ENCODE measurements at regions not wholly inside any gene's neighbourhood (a gene's known extent, or its start where the extent isn't known, plus 50 kb on each side); places are given as distances from the start of the nearest gene placed in this dataset.
"Not testable (repeated sequence)": the region's sequence is repeated elsewhere in the genome, so short reads cannot be mapped to it uniquely, and the experiment has no call there.

DNA sequence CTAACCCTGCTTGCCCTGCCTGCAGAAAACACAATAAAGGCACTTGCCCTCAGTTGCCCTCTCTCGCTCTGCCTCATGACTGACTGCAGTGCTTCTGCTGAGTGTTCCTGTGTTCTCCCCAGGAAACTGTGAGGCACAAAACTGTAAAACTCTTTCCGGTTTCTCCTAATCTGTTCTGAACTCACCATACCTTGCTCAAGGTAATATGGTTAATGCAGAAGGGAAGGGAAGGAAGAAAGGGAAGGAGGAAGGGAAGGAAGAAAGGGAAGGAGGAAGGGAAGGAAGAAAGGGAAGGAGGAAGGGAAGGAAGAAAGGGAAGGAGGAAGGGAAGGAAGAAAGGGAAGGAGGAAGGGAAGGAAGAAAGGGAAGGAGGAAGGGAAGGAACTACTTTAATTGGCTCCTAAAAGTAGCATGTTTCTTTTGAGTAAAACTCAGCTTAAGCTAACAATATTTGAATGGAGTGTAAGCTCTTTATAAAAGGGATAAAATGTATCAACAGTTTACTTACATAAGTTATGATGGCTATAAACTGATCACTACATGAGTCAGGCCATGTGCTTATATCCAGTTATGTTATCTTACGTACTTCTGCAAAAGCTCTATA lies 334.0 kb upstream of the CLEC14A start:
- no peak for DNase-seq

DNA sequence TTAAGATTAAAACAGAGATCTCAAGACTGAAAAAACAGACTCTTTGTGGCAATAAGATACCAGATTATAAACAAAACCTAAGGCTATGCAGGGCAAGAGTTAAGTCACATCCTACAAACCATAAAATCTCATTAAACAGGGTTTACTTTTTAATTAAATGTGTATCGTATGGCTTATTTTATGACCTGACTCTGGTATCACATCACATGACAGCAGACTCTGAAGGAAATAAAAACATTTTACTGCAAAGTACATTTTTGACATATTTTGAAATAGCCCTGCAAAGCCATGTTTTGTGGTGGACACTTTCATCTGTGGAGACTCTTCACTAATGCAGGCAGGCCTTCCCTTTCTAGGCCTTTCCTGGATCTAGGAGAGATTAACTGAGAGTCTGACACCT lies 327.6 kb upstream of the CLEC14A start:
- DNase-seq = no peak

DNA sequence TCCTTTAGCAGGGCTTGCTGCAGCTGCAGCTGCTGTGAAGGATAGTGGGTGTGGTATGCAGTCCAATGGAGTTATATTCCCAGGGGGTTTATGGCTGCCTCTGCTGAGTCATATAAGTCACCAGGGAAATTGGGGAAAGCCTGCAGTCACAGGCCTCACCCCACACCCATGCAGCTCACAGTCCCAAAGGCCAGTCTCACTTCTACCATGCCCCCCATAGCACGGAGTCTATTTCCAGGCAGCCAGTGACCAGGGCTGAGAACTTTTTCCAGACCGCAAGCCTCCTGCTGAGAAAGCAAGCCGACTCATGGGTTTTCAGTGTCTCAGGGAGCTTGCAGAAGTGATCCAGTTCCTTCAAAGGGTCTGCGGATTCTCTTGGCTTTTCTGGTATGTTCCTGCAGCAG lies 322.4 kb upstream of the CLEC14A start:
- DNase-seq = no peak

DNA sequence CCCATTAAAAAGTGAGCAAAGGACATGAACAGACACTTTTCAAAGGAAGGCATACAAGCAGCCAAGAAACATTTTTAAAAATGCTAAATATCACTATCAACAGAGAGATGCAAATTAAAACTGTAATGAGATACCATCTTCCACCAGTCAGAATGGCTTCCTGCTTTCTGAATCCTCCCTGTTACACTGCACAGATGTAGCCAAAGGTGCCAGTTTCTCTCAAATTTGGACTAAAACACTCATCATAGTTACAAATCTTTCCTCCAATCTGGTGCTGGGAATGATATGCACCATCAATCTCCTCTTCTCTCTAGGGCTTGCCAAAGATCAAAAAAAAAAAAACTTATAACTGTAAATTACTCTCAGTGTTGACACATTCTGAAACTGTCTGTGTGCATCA lies 311.8 kb upstream of the CLEC14A start:
- no peak for DNase-seq

DNA sequence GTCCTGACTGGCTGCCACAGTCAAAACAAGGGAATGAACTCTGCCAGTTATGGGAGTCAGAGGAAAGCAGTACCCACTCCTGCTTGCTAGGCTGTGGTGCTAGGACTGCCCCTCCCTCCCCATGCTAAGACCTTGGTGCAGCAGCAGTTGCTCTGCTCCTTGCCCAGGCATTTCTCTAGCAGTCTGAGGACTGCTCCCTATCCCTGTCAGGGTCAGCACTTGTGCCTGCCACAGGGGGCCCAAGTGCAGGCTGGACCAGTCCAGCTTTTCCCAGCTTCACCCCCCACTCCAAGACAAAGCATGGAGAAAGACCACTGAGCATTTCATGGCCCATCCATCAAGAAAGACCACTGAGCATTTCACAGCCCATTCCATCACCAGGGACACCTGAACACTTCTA lies 305.8 kb upstream of the CLEC14A start:
- DNase-seq = no peak

DNA sequence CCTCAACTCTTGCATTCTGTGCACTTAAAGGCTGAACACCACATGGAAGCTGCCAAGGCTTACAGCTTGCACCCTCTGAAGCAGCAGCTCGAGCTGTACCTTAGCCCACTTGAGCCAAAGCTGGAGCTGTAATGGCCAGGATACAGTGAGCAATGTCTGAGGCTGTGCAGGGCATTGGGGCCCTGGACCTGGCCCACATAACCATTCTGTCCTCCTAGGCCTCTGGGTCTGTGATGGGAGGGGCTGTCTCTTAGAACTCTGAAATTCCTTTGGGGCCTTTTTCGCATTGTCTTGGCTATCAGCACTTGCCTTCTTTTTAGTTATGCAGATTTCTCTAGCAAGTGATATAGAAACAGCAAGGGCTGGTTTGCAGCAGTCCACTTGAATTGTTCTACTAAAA lies 303.8 kb upstream of the CLEC14A start:
- DNase-seq = no peak

DNA sequence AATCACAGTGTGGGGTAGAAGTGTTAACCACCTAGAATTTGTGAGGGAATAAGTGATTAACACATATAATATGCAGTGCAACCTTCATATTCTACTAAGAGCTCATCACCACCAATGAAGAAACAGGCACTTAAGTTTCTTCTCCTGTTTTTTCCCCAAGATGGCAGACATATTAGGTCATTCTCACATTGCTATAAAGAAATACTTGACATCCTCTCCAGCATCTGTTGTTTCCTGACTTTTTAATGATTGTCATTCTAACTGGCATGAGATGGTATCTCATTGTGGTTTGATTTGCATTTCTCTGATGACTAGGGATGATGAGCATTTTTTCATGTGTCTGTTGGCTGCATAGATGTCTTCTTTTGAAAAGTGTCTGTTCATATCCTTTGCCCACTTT lies 301.5 kb upstream of the CLEC14A start:
- DNase-seq = not testable (repeated sequence)

DNA sequence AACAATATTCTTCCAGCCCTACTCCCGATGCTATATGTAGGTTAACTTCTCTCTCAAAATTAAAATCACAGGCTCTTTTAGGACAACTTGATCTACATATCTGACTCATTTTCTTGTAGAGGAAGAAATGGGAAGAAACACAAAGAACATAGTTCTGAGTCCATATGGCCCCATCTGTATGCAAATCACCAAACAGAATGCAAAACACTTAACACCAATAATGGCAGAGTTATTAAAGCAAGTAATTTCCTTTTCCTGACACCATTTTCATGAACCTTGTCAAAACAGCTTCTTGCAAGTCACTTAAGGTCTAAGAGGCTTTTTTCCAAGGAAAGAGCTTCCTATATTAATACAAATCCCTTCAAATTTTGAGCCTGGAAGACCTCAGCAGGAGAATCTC lies 300.4 kb upstream of the CLEC14A start:
- DNase-seq = no peak

DNA sequence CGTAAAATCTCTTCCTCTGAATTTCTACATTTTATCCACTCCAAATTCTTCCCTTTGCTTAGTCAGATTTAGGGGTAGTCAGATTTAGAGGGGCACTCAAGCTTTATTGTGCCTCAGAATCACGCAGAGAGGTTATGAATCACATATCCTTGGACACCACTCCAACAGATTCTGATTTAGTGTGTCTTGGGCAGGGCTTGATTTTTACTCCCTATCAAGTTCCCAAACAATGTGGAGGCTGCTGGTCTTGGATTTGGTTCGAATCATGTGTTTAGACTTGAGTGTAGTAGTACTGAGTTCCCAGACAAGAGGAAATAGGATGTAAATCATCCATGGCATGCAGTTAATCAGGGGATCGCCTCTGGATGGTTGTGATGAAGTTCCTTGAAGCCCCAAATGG lies 298.1 kb upstream of the CLEC14A start:
- no peak for DNase-seq

DNA sequence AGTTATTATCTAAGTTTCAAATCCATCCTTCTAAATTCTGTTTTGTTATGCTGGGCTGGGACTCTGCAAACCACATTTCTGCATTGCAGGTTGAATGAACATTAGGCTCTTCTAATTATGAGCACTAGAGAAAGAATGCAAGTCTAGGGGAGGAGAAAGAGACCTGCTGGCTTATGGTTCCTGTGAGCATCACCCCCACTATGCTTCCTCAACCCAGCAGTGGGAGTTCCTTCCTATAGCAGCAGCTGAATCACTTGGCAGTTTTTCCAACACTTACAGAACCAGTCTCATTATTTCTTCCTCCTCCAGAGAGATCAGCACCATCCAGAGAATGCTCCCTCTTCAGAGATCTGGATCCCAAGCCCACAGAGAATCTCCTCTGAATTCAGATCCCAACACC lies 297.7 kb upstream of the CLEC14A start:
- DNase-seq = no peak

DNA sequence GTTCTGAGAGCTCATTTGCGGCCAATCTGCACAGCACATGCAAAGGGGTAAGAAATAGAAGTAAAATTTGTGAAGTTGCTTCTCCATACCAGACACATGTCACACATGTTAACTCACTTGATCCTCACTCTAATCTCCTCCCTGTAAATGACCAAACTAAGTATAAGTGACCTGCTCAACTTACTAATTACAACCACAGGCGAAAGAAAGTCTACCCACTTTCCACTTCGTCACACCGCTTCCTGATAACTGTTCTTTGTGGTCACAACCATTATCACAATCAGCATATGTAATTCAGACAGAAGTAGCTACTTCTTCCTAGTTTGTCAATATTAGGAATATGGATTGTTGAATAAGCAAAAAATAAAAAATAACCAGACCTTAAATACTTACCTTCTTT lies 293.7 kb upstream of the CLEC14A start:
- DNase-seq = no peak

DNA sequence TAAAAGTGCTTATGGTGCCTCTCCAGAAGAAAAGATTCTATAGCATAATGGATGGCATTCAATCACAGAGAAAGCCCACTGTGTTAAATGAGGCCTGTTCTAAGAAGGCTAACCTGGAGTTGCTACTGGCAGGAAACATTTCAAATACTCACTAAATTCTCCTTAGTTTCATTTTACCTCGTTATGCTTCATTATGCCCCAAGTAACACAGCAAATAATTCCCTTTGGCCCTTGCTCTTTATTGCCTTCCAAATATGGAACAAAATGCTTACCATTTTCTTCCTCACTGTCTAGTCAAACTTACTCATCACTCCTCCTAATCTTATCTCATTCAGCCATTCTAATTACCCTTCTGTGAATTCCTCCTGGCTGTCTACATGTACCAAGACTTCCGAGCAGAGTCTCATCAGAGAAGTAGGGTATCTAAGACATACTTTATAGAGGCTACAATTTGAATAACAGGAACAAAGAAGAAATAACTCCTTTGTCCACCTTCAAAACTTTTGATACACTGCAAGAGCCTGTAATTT lies 292.1 kb upstream of the CLEC14A start:
- no peak for DNase-seq

DNA sequence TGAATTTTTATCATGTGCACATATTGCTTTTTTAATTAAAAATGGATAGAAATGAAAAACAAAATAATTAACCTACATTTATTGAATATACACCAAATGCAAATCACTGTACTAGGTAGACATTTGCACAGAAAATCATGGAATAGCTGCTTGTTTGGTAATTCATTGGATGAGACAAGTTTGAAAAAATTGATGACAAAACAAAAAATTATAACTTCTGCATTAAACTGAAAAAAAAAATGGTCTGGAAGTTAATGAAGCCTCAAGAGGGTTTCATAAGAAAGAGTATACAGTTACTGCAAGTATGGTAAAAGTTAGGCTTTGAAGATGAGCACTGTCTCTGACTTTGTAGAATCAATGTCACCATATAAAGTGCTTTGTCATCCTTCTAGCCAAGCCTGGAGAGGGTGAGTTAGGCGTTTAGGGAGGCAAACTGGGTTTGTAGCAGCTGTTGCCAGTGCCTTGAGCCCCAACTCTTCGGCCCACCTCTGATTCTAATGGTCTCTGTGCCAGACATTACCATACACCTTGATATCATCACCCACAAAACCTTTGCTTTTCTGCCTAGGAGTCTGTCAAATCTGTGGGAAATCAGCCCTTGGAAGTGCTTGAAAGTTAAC lies 291.1 kb upstream of the CLEC14A start:
- DNase-seq = no peak

DNA sequence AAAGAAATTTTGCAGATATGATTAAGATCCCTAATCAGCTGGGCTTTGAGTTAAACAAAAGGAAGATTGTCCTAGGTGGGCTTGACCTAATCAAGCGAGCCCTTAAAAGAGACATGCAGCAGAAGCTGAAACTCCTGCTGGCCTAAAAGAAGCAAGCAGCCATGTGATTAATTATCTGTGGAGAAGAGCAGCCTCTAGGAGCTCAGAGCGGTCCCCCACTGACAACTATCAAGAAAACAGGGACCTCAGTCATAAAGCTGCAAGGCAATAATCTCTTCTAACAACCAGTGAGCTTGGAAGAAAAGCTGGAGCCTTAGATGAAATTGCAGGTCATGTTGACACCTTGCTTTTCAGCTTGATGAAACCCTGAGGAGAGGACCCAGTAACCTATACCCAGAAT lies 288.9 kb upstream of the CLEC14A start:
- DNase-seq = no peak

DNA sequence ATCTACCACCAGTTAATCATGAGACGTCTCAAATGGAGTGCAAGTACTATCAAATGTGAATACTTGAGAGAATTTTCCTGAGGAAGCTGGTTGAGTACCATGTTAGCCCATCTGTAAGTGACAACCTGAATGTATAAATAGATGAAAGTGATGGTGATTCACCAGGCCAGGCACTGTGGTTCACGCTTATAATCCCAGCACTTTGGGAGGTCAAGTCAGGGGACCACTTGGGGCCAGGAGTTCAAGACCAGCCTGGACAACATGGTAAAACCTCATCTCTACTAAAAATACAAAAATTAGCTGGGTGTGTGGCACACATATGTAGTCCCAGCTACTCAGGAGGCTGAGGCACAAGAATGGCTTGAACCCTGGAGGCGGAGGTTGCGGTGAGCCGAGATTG lies 288.0 kb upstream of the CLEC14A start:
- DNase-seq = not testable (repeated sequence)

DNA sequence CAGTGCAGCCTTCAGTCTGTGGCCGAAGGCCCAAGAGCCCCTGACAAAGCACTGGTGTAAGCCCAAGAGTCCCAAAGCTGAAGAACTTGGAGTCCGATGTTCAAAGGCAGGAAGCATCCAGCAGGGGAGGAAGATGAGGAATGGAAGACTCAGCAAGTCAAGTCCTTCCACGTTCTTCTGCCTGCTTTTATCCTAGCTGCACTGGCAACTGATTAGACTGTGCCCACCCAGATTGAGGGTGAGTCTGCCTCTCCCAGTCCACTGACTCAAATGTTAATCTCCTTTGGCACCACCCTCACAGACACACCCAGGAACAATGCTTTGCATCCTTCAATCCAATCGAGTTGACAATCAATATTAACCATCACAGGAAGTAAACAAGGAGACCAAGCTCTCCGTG lies 282.2 kb upstream of the CLEC14A start:
- not testable (repeated sequence) for DNase-seq

DNA sequence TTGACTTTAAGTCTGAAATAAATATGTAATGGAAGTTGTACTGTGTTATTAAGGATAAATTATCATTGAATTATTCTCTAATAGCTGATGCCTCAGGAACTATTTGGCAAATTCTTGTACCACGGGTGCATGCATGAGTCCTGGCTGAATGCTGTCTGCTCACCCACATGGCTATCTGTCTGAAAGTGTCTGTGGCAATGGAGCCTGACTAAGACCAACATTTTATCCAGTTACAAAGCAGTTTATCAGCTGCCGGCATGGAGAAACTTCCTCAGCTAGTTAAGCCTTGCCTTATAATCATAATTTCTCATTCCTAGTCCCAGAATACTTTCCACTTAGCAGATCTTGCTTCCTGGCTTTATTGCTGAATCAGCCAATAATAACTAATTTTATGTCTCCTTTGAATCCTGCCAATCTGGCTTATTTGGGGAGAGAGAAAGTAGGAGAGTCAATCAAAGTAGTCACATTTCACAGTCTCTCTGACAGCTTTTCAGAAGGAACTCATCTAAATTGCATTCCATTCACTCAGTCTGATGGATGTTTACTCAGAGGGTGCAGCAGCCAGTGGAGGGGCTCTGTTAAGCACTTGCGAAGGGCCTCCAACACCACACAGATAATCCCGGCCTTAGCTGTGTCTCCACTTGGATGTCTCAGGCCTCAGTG lies 280.6 kb upstream of the CLEC14A start:
- no peak for DNase-seq

DNA sequence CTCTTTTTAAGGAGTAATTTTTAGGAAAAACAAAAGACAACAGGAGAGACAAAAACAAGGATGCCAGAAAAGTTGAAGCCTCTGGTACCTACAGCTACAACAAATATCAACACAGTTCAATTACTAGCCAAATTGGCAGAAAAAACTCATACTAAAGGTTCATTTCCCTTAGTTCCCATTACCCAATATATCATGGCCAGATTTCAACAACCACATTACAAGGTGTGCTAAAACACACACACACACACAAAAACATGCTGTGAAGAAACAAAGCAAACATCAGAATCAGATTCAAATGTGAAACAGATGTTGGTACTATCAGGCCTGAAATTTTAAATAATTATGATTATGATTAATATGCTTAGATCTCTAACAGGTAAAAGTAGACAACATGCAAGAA lies 272.7 kb upstream of the CLEC14A start:
- DNase-seq = no peak

DNA sequence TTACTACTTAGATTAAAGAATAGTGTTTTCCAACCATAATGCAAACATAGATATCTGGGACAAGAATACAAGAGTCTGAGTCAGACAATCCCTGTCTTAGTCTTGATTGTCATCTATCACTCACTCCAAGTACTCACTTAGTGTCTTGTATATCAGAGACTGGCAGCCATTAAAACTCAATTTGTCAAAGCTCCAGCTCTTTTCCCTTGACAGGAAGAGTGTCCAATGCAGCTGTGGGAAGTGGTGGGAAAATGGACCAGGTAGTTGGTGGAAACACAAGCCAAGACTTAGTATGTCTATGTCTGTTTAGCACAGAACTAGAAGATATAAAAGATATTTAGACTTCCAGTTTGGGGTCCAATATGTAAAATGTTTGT lies 271.6 kb upstream of the CLEC14A start:
- DNase-seq = no peak

DNA sequence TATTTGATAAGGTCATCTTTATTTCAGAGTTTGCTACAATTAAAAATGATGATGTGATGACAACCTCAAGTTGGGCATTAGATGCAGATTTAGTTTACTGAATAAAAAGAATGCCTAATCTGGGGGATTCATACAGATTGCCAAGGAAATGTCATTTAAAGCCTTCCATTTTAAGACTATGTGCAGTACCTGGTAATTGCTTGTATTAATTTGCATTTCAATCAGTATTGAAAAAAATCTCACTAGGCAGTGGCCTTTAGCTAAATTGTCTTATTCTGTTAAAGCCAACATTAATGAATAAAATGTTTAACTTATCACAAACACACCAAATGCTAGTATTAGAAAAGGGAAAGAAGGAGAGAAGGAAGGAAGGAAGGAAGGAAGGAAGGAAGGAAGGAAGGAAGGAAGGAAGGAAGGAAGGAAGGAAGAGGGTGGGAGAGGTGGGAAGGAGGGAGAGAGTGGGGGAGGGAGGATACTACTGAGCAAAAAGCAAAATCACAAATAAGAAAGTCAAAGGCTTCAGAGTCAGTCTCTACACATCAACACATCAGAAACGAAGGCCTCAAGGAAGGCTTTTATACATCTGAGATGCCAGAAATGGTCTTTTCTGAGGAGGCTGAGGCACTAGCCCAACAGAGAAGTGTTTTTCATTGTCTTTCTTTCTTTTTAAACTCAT lies 271.1 kb upstream of the CLEC14A start:
- no peak for DNase-seq

DNA sequence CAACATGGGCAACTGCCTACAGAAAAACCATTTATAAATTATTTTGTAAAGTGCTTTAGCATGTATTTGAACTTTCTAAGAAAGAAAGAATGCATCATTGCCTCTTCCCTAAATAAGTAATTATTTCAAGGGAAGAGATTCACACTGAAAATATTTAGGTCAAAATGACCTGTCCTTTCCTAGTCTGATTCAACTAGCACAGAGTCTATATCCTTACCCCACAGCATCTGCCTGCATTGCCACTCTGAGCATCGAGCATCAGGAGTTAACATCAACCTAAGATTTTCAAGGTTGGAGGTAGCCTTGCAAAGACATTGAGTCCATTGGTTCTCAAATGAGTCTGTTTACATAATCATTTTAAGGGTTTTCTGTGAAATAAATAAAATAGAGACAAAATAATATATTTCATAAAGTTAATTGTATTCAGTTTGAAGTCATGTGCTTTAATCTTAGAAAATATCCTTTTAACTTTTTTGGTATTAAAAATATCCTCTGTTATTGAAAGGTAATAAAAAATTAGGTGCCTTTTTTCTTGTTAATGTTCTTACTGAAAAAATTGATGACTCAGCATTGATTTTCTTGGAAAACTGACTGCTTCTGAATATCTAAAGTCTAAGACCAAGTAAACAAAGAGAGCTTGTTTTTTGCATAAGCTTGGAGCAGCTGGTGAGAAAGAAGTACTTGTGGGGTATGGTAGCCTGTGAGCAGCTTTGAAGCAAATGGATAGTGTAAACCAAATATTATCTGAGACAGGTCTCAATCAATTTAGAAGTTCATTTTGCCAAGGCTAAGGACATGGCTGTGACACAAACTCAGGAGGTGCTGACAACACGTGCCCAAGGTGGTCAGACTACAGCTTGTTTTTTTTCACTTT lies 269.0 kb upstream of the CLEC14A start:
- DNase-seq = no peak

DNA sequence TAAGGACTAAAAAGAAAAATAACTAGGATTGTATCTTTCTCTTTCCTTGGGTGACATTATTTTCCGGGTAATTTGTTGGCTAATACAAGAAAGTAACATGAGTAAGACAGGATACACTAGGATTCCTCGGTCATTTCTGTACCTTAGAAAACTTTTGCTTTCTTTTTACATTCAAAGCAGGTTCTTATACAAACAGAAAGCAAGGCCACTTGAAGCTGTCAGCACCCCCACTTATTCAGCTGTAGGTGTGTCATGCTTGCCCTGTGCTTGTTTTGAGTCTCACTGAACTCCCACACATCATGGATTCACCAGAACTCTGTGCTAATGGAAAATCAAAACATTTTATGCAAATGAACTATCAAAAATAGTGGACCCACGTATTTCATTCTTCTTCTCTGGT lies 266.8 kb upstream of the CLEC14A start:
- peak in 1 of 2 donors; percentile 11 for DNase-seq
